Activated CD8-positive, alpha-beta memory T cell treated with anti-CD3 and anti-CD28 coated beads, Interleukin-2, amount 10 ng/mL, durations not matched to agents 7 days and 5 days (primary cell): ENCODE measurements at regions not wholly inside any gene's neighbourhood (a gene's known extent, or its start where the extent isn't known, plus 50 kb on each side); places are given as distances from the start of the nearest gene placed in this dataset.

ENCODE experiments used
- ATAC-seq: fragments of 150-1000 bp; cut with Tn5 transposase; one replicate; pipeline ENCODE4 v1.10.0; 2021; ENCODE audit warnings: moderate library complexity
- CTCF ChIA-PET: fragments of 350-600 bp; sonication (Branson Sonifier 250); formaldehyde crosslinking; loops from one replicate; lab custom pipeline; 2021; ENCODE audit warnings: antibody characterized with exemption; lab: Charles Lee
- DNase-seq: peaks from one replicate; pipeline ENCODE4 v3.0.0-alpha.2; 2020
- H3K27ac Mint-ChIP-seq: one replicate; pipeline ENCODE4 v1.8.0; 2021; ENCODE audit warnings: mild to moderate bottlenecking, mixed read lengths
- H3K27me3 Mint-ChIP-seq: one replicate; pipeline ENCODE4 v1.8.0; 2021; ENCODE audit warnings: mixed read lengths
- H3K36me3 Mint-ChIP-seq: one replicate; pipeline ENCODE4 v1.8.0; 2021; ENCODE audit warnings: mild to moderate bottlenecking, mixed read lengths
- H3K4me1 Mint-ChIP-seq: one replicate; pipeline ENCODE4 v1.8.0; 2021; ENCODE audit warnings: mixed read lengths
- H3K4me3 Mint-ChIP-seq: one replicate; pipeline ENCODE4 v1.8.0; 2021; ENCODE audit warnings: mild to moderate bottlenecking, moderate library complexity, mixed read lengths
- H3K9me3 Mint-ChIP-seq: one replicate; pipeline ENCODE4 v1.8.0; 2022; ENCODE audit warnings: low read depth, mixed read lengths

- CTCF ChIA-PET: no interaction called here
- no peaks in the 10 kb centered on the region for H3K9me3 Mint-ChIP-seq
- ATAC-seq: no peak
- no peak overlapping the region for H3K27ac Mint-ChIP-seq
- no peak overlapping the region for H3K4me3 Mint-ChIP-seq
- H3K36me3 Mint-ChIP-seq: no peaks in the 10 kb centered on the region
- H3K27me3 Mint-ChIP-seq: peaks cover 17% of the 10 kb centered on the region
- H3K4me1 Mint-ChIP-seq: no peaks in the 10 kb centered on the region
- DNase-seq: no peak
Observed at GRCh38 chr7:118087126-118087525, 96.8 kb upstream of the LSM8 start.

GRCh38 chr7:118094044-118094443 lies 89.9 kb upstream of the LSM8 start:
- no peak for DNase-seq
- peaks cover 6% of the 10 kb centered on the region for H3K27me3 Mint-ChIP-seq
- no peaks in the 10 kb centered on the region for H3K9me3 Mint-ChIP-seq
- H3K36me3 Mint-ChIP-seq: no peaks in the 10 kb centered on the region
- H3K4me1 Mint-ChIP-seq: no peaks in the 10 kb centered on the region
- CTCF ChIA-PET: no interaction called here
- ATAC-seq: no peak
- no peak overlapping the region for H3K27ac Mint-ChIP-seq
- H3K4me3 Mint-ChIP-seq: no peak overlapping the region

- H3K27ac Mint-ChIP-seq: no peak overlapping the region
- no peak overlapping the region for H3K4me3 Mint-ChIP-seq
- CTCF ChIA-PET: no interaction called here
- H3K4me1 Mint-ChIP-seq: no peaks in the 10 kb centered on the region
- H3K36me3 Mint-ChIP-seq: no peaks in the 10 kb centered on the region
- H3K27me3 Mint-ChIP-seq: no peaks in the 10 kb centered on the region
- no peaks in the 10 kb centered on the region for H3K9me3 Mint-ChIP-seq
- DNase-seq: no peak
- ATAC-seq: no peak
Observed at GRCh38 chr7:118104812-118105441, 79.0 kb upstream of the LSM8 start.

GRCh38 chr7:118109607-118110006 lies 74.4 kb upstream of the LSM8 start:
- peaks cover 5% of the 10 kb centered on the region for H3K9me3 Mint-ChIP-seq
- no peak for DNase-seq
- no peak overlapping the region for H3K27ac Mint-ChIP-seq
- no peak for ATAC-seq
- H3K36me3 Mint-ChIP-seq: no peaks in the 10 kb centered on the region
- H3K4me1 Mint-ChIP-seq: no peaks in the 10 kb centered on the region
- CTCF ChIA-PET: no interaction called here
- peaks cover 4% of the 10 kb centered on the region for H3K27me3 Mint-ChIP-seq
- no peak overlapping the region for H3K4me3 Mint-ChIP-seq

- DNase-seq (no peak), ATAC-seq (no peak)
- H3K9me3 Mint-ChIP-seq: peaks cover 5% of the 10 kb centered on the region
- H3K4me3 Mint-ChIP-seq: no peak overlapping the region
- CTCF ChIA-PET: no interaction called here
- no peak overlapping the region for H3K27ac Mint-ChIP-seq
- H3K27me3 Mint-ChIP-seq: peaks cover 4% of the 10 kb centered on the region
- H3K4me1 Mint-ChIP-seq: no peaks in the 10 kb centered on the region
- no peaks in the 10 kb centered on the region for H3K36me3 Mint-ChIP-seq
Observed at GRCh38 chr7:118110178-118110925, 73.6 kb upstream of the LSM8 start.

GRCh38 chr7:118111347-118111746 lies 72.6 kb upstream of the LSM8 start:
- Mint-ChIP-seq H3K4me3 (no peak overlapping the region), H3K9me3 (peaks cover 5% of the 10 kb centered on the region), H3K4me1 (no peaks in the 10 kb centered on the region), H3K27me3 (peaks cover 4% of the 10 kb centered on the region), H3K36me3 (no peaks in the 10 kb centered on the region), H3K27ac (no peak overlapping the region)
- ATAC-seq (no peak), DNase-seq (no peak)
- CTCF ChIA-PET: no interaction called here

- H3K27me3 Mint-ChIP-seq: peaks cover 4% of the 10 kb centered on the region
- H3K9me3 Mint-ChIP-seq: peaks cover 5% of the 10 kb centered on the region
- no peak overlapping the region for H3K4me3 Mint-ChIP-seq
- no peak overlapping the region for H3K27ac Mint-ChIP-seq
- CTCF ChIA-PET: no interaction called here
- no peaks in the 10 kb centered on the region for H3K4me1 Mint-ChIP-seq
- DNase-seq (no peak), ATAC-seq (no peak)
- H3K36me3 Mint-ChIP-seq: no peaks in the 10 kb centered on the region
Observed at GRCh38 chr7:118114175-118114574, 69.8 kb upstream of the LSM8 start.

- no peaks in the 10 kb centered on the region for H3K4me1 Mint-ChIP-seq
- H3K9me3 Mint-ChIP-seq: peaks cover 2% of the 10 kb centered on the region
- DNase-seq (no peak), ATAC-seq (no peak)
- CTCF ChIA-PET: no interaction called here
- no peaks in the 10 kb centered on the region for H3K36me3 Mint-ChIP-seq
- no peaks in the 10 kb centered on the region for H3K27me3 Mint-ChIP-seq
- H3K4me3 Mint-ChIP-seq: no peak overlapping the region
- H3K27ac Mint-ChIP-seq: no peak overlapping the region
Observed at GRCh38 chr7:118129041-118129795, 54.7 kb upstream of the LSM8 start.

- Mint-ChIP-seq H3K36me3 (no peaks in the 10 kb centered on the region), H3K4me1 (no peaks in the 10 kb centered on the region), H3K4me3 (no peak overlapping the region), H3K9me3 (no peaks in the 10 kb centered on the region), H3K27ac (no peak overlapping the region), H3K27me3 (no peaks in the 10 kb centered on the region)
- ATAC-seq: no peak
- DNase-seq: no peak
- CTCF ChIA-PET: no interaction called here
Observed at GRCh38 chr7:118132764-118133163, 51.2 kb upstream of the LSM8 start.
